K562 (cell line): ENCODE measurements at regions not wholly inside any gene's neighbourhood (a gene's known extent, or its start where the extent isn't known, plus 50 kb on each side); places are given as distances from the start of the nearest gene placed in this dataset.

Experiments
- DDX20 ChIP-seq: fragments of 450-650 bp; IDR thresholded peaks from 2 replicates; pipeline ENCODE4 v1.6.1; 2016; ENCODE audit warnings: missing genetic modification characterization, low read depth, mild to moderate bottlenecking, missing compliant biosample characterization, moderate library complexity
- ELF1 ChIP-seq: fragments of 200-800 bp; sonication (Bioruptor generic); IDR thresholded peaks from 2 replicates; pipeline ENCODE4 v1.6.1; 2016; ENCODE audit warnings: missing genetic modification characterization, missing compliant biosample characterization
- KDM5B ChIP-seq: fragments of 200-600 bp; sonication (generic); IDR thresholded peaks from 2 replicates; pipeline ENCODE4 v1.6.1; 2012; ENCODE audit warnings: low read depth, mild to moderate bottlenecking, moderate library complexity, low read length, control low read depth, inconsistent platforms; ENCODE audit not compliant: insufficient replicate concordance
- PHF21A ChIP-seq: fragments of 450-650 bp; IDR thresholded peaks from 2 replicates; pipeline ENCODE4 v1.6.1; 2017; ENCODE audit warnings: low read depth, borderline replicate concordance
- RAD21 ChIP-seq, 2 experiments: fragments of 250-450 bp in 1 of 2; fragments of 450-650 bp in 1 of 2; sonication (Bioruptor Pico) in 1 of 2; formaldehyde crosslinking in 1 of 2; IDR thresholded peaks in 1 of 2; conservative IDR thresholded peaks in 1 of 2; 2 replicates each; pipeline versions ENCODE4 v1.4.0 to v1.8.0; 2020 to 2022; ENCODE audit warnings: mild to moderate bottlenecking in 2 of 2, moderate library complexity in 1 of 2
- TF ChIP-seq, protein P1 (sequence below): fragments of 450-650 bp; formaldehyde crosslinking; IDR thresholded peaks from 2 replicates; pipeline ENCODE4 v1.4.0; 2022; ENCODE audit warnings: missing genetic modification characterization

GRCh38 chr12:67790660-67791059, 142.1 kb downstream of the DYRK2 start:
- TF ChIP-seq PHF21A, result no peak
- TF ChIP-seq KDM5B, result no peak
- no peak for TF ChIP-seq DDX20
- TF ChIP-seq, protein P1, sequence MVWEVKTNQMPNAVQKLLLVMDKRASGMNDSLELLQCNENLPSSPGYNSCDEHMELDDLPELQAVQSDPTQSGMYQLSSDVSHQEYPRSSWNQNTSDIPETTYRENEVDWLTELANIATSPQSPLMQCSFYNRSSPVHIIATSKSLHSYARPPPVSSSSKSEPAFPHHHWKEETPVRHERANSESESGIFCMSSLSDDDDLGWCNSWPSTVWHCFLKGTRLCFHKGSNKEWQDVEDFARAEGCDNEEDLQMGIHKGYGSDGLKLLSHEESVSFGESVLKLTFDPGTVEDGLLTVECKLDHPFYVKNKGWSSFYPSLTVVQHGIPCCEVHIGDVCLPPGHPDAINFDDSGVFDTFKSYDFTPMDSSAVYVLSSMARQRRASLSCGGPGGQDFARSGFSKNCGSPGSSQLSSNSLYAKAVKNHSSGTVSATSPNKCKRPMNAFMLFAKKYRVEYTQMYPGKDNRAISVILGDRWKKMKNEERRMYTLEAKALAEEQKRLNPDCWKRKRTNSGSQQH (CRISPR knock-in tag), result no peak
- TF ChIP-seq ELF1 (tag), result no peak
- TF ChIP-seq RAD21 (CRISPR knock-in tag; conservative IDR thresholded peaks at IDR 0.05 in 1 of 2, IDR thresholded peaks at IDR 0.05 in 1 of 2), result no peak
